Mucosa of stomach (tissue), 1 donor: ENCODE measurements at regions not wholly inside any gene's neighbourhood (a gene's known extent, or its start where the extent isn't known, plus 50 kb on each side); places are given as distances from the start of the nearest gene placed in this dataset.
"Not testable (repeated sequence)": the region's sequence is repeated elsewhere in the genome, so short reads cannot be mapped to it uniquely, and the experiment has no call there.

Source experiments
- H3K27me3 ChIP-seq: one replicate; pipeline ENCODE4 v1.7.0; 2013; ENCODE audit warnings: mild to moderate bottlenecking, low read length; ENCODE audit not compliant: control insufficient read depth, insufficient read depth
- H3K36me3 ChIP-seq: one replicate; pipeline ENCODE4 v1.7.0; 2013; ENCODE audit warnings: low read length; ENCODE audit not compliant: control insufficient read depth, insufficient read depth
- H3K4me1 ChIP-seq: one replicate; pipeline ENCODE4 v1.7.0; 2013; ENCODE audit warnings: mild to moderate bottlenecking, low read length; ENCODE audit not compliant: control insufficient read depth, insufficient read depth
- H3K4me3 ChIP-seq: one replicate; pipeline ENCODE4 v1.7.0; 2013; ENCODE audit warnings: low read length
- H3K9ac ChIP-seq: one replicate; pipeline ENCODE4 v1.7.0; 2013; ENCODE audit warnings: mild to moderate bottlenecking, low read length, moderate library complexity
- H3K9me3 ChIP-seq: one replicate; pipeline ENCODE4 v1.7.0; 2013; ENCODE audit warnings: mild to moderate bottlenecking, low read length, moderate library complexity; ENCODE audit not compliant: control insufficient read depth
- donor health status: Pancreatic carcinoma.

DNA sequence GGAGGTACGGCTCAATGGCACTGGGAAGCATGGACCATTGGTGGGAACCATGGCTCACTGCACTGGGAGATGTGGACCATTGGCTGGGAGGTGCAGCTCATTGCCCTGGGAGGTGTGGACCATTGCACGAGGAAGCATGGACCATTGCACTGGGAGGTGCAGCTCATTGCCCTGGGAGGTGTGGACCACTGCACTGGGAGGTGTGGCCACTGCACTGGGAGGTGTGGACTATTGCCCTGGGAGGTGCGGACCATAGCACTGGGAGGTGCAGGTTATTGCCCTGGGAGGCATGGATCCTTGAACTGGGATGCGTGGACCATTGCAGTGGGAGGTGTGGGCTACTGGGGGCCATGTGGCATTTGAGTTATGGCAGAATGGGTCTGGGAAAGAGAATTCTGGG, 195.4 kb upstream of the PLGLB1 start:
- not testable (repeated sequence) for H3K27me3 ChIP-seq, H3K9ac ChIP-seq, H3K4me1 ChIP-seq, H3K4me3 ChIP-seq, H3K36me3 ChIP-seq, H3K9me3 ChIP-seq

GRCh38 chr2:87217741-87218410, 196.2 kb upstream of the PLGLB1 start:
- H3K9me3 ChIP-seq, H3K9ac ChIP-seq, H3K4me1 ChIP-seq, H3K4me3 ChIP-seq, H3K36me3 ChIP-seq, H3K27me3 ChIP-seq: not testable (repeated sequence)

- H3K9ac ChIP-seq, H3K4me3 ChIP-seq, H3K4me1 ChIP-seq, H3K27me3 ChIP-seq, H3K36me3 ChIP-seq, H3K9me3 ChIP-seq: not testable (repeated sequence)
Measured at GRCh38 chr2:87220651-87221050, 199.0 kb upstream of the PLGLB1 start.

DNA sequence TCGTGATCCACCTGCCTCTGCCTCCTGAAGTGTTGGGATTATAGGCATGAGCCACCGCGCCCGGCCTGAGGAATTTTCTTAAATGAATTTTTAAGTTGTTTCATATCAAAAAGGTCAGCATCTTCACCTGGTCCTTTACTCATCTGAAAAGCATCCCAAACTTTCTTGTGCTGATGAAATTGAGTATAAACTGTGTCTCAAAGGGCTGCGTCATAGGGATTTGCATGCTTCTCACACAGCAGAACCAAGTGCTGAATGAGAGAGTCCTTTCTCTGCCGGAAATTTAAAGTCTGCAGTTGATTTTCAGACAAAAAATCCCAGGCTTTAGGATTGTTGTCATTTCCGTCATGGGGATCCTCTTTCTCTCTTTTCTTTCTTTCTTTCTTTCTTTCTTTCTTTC, 200.5 kb upstream of the PLGLB1 start:
- not testable (repeated sequence) for H3K36me3 ChIP-seq, H3K9me3 ChIP-seq, H3K27me3 ChIP-seq, H3K9ac ChIP-seq, H3K4me3 ChIP-seq, H3K4me1 ChIP-seq

GRCh38 chr2:87223873-87224272, 202.2 kb upstream of the PLGLB1 start:
- not testable (repeated sequence) for H3K4me3 ChIP-seq, H3K4me1 ChIP-seq, H3K36me3 ChIP-seq, H3K27me3 ChIP-seq, H3K9me3 ChIP-seq, H3K9ac ChIP-seq

GRCh38 chr2:87229091-87229689, 207.5 kb upstream of the PLGLB1 start:
- H3K27me3 ChIP-seq, H3K9me3 ChIP-seq, H3K4me3 ChIP-seq, H3K4me1 ChIP-seq, H3K36me3 ChIP-seq, H3K9ac ChIP-seq: not testable (repeated sequence)

- not testable (repeated sequence) for H3K9me3 ChIP-seq, H3K9ac ChIP-seq, H3K4me1 ChIP-seq, H3K36me3 ChIP-seq, H3K4me3 ChIP-seq, H3K27me3 ChIP-seq
Measured at GRCh38 chr2:87229964-87230363, 208.3 kb upstream of the PLGLB1 start.

DNA sequence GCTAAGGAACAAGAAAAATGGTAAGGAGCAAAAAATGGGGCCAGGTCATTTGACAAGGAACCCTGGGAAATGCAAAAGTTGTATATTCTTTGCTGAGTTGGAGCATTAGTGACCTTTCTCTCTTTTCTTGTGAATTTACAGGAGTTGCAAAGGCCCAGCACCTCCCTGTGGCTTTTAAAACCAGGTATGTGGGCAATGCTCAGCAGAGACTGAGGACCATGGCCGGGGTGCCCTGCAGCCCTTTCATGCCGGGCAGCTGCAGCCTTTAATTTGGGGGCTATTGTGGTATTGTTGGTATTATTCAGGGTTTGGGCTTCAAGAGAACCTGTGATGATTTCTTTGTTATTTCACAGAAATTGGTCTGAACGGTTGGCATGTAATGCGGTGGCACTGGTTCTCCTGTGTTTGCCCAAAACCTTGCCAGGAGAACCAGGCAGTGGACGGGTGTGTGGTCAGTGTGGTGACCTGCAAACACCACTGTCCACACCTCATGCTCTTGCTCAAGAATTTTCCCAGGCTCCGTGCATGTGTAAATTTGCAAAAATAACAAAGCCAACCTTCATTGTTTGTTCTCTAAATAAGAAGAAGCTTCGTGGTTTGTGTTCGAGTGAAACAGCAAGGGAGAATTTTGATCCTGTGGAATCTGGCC, 213.8 kb upstream of the PLGLB1 start:
- not testable (repeated sequence) for H3K36me3 ChIP-seq

GRCh38 chr2:87237570-87238336, 216.1 kb upstream of the PLGLB1 start:
- not testable (repeated sequence) for H3K9me3 ChIP-seq, H3K4me3 ChIP-seq, H3K9ac ChIP-seq, H3K36me3 ChIP-seq, H3K4me1 ChIP-seq, H3K27me3 ChIP-seq

More for the DNA sequence above, 213.8 kb upstream of the PLGLB1 start:
- not testable (repeated sequence) for H3K27me3 ChIP-seq, H3K4me1 ChIP-seq, H3K4me3 ChIP-seq, H3K9ac ChIP-seq, H3K9me3 ChIP-seq

DNA sequence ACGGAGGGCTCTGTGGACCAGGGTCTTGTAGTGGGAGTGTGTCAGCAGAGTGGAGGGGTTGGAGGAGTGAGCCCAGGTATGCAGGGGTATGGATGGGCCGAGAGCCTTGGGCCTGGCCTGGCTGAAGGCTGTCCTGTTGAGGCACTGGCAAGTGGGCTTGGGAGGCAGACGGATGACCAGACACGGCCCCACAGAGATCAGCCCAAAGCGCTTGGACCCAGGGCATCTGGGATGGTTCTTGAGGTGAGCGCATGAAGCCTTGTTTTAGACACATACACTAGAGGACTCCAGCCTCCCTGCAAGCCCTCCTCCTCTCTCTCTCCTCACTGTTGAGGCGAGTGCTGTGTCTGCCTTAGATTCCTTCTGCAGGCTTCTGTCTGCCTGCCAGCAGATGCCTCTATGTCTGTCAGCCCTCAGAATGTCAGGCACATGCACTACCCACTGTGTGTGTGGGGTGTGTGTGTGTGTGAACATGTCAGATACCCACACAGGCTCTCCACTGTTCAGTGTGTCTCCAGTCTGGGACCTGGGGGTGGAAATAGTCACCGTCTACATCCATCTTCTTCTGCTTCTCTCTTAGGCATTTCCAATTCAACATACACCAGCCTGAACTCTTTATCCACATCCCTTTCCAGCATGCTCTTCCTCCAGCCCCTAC, 218.0 kb upstream of the PLGLB1 start:
- not testable (repeated sequence) for H3K9ac ChIP-seq, H3K4me3 ChIP-seq, H3K36me3 ChIP-seq, H3K27me3 ChIP-seq, H3K4me1 ChIP-seq, H3K9me3 ChIP-seq

DNA sequence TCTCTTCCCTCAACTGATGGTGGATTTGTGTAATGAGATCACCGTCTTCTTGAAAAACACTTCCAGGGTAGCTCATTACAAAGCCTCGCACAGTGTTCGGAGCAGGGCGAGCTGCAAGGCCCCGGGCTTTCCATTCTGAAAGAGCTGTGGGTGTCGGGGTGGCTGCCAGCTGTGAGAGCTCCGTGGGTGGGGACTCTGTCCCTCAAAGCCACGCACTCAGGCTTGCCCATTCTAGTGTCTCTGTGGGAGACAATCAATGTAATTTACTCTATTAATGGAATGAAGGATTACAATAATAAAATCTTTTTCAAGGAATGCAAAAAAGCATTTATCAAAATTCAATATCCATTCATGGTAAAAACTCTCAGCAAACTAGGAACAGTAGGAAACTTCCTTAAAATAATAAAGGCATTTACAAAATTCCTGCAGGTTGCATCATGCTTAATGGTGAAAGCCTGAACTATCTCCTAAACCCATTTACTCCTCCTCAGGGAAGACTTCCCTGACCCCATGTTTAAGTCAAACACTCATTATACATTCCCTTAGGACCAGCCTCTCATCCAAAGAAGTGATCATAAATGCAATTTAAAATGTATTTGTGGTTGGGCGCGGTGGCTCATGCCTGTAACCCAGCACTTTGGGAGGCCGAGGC, 224.5 kb upstream of the PLGLB1 start:
- not testable (repeated sequence) for H3K4me3 ChIP-seq, H3K9me3 ChIP-seq, H3K4me1 ChIP-seq, H3K9ac ChIP-seq, H3K36me3 ChIP-seq, H3K27me3 ChIP-seq

- H3K4me1 ChIP-seq, H3K36me3 ChIP-seq, H3K4me3 ChIP-seq, H3K9ac ChIP-seq, H3K9me3 ChIP-seq, H3K27me3 ChIP-seq: not testable (repeated sequence)
Measured at GRCh38 chr2:87252046-87252445, 230.4 kb upstream of the PLGLB1 start.
